ENCODE measurements at regions not wholly inside any gene's neighbourhood (a gene's known extent, or its start where the extent isn't known, plus 50 kb on each side); places are given as distances from the start of the nearest gene placed in this dataset.
"Not testable (repeated sequence)": the region's sequence is repeated elsewhere in the genome, so short reads cannot be mapped to it uniquely, and the experiment has no call there.

- no peak for DNase-seq
Observed at GRCh38 chr7:109834851-109835250, 1256.1 kb upstream of the LRRN3 start.

GRCh38 chr7:109835577-109835976 is 1255.3 kb upstream of the LRRN3 start:
- DNase-seq, result no peak

- DNase-seq, result no peak
Observed at GRCh38 chr7:109836016-109836415, 1254.9 kb upstream of the LRRN3 start.

GRCh38 chr7:109842386-109842785 is 1248.5 kb upstream of the LRRN3 start:
- DNase-seq, result no peak

DNA sequence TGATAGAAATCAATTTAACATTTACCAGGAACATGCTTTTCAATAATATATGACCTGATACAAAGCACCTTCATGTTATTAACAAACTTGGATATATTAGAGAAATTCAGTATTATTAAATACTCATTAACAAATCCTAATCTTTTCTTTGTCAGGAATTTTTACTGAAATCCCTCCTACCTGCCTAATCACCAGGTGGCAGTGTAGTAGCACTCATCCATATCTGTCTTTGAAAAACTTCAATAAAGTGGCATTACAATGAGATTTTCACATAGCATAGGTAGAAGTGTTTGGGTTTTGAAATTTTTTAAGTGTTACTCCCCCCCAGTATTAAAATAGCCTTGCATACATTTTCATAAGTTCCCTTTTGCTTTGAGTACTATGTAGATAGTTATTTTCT is 1246.6 kb upstream of the LRRN3 start:
- DNase-seq, result no peak

- no peak for DNase-seq
Observed at GRCh38 chr7:109864230-109864629, 1226.7 kb upstream of the LRRN3 start.

- DNase-seq, result no peak
Observed at GRCh38 chr7:109868215-109868860, 1222.6 kb upstream of the LRRN3 start.

GRCh38 chr7:109873296-109873695 is 1217.6 kb upstream of the LRRN3 start:
- no peak for DNase-seq

GRCh38 chr7:109879287-109879828 is 1211.6 kb upstream of the LRRN3 start:
- no peak for DNase-seq

DNA sequence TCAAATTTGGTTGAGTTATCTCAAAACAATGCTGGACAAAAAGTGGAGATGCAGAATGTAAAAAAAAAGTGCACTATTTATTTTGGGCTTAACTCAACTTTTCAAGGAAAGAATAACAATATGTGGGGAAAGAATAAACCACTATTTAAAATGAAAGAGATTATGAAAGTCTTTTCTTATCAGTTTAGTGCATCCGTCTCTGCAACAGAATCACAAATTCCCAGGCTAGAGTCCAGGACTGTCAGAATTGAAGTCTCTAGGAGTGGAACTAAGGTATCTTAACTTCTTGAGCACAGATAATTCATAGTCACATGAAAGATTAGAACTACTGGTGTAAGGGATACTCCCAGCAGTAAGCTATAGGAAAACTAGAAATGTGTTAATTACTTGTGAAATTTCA is 1200.3 kb upstream of the LRRN3 start:
- no peak for DNase-seq

GRCh38 chr7:109893231-109893630 is 1197.7 kb upstream of the LRRN3 start:
- DNase-seq, result no peak

DNA sequence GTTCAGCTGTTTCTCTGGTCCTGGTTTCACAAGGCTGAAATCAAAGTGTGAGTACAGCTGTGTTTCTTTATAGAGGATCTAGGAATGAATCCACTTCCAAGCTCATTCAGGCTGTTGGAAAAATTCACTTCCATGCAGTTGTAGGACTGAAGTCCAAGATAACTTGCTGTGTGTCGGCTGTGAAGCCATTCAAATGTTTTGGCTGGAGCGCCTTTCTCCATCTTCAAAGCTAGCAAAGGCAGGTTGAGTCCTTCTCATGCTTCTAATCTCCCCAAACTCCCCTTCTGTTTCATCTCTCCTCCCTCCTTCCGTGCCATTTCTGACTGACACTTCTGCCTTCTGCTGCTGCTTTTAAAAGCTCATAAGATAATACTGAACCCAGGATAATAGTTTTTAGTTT is 1195.4 kb upstream of the LRRN3 start:
- DNase-seq, result no peak

DNA sequence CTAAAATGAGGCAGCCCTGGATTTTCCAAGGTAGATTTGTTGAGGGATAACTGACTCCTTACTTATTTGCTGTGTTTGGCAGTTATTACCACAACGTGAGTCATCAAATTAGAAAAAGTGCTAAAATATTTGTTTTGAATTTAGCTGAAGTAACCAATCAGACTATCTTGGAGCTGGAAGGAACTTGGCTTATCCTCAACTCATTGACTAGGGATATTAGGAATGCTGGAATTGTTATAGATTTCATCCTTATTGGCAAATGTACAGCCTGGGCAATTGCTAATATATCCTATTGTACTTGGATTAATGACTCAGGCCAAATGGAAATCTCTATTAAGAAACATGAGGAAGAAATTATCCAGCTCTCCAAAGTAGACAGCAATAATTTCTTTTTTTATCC is 1189.0 kb upstream of the LRRN3 start:
- DNase-seq, result no peak

DNA sequence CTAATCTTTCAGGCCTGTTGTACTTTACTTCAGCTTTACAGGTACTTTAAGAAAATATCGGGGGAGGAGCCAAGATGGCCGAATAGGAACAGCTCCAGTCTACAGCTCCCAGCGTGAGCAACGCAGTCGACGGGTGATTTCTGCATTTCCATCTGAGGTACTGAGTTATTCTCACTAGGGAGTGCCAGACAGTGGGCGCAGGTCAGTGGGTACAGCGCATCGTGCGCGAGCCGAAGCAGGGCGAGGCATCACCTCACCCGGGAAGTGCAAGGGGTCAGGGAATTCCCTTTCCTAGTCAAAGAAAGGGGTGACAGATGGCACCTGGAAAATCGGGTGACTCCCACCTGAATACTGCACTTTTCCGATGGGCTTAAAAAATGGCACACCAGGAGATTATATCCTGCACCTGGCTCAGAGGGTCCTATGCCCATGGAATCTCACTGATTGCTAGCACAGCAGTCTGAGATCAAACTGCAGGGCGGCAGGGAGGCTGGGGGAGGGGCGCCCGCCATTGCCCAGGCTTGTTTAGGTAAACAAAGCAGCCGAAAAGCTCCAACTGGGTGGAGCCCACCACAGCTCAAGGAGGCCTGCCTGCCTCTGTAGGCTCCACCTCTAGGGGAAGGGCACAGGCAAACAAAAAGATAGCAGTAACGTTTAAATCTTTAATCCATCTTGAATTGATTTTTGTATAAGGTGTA is 1185.4 kb upstream of the LRRN3 start:
- DNase-seq, result not testable (repeated sequence)

GRCh38 chr7:109915670-109916069 is 1175.3 kb upstream of the LRRN3 start:
- DNase-seq, result no peak

- DNase-seq, result no peak
Observed at GRCh38 chr7:109926738-109927137, 1164.2 kb upstream of the LRRN3 start.

DNA sequence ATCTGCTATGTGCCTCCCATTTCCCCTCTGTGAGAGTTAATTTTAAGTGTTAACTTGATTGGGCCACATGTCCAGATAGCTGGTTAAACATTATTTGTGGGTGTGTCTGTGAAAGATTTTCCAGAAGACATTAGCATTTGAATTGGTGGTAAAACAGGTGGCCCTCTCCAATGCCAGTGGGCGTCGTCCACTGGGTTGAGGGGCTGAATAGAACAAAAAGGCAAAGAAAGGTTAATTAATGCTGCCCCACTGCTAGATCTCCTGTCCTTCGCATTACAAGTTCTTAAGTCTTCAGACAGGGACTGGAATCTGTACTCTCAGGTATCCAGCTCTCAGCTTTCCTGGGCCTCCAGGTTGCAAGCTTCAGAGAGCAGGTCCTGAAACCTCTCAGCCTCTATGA is 1160.9 kb upstream of the LRRN3 start:
- no peak for DNase-seq

DNA sequence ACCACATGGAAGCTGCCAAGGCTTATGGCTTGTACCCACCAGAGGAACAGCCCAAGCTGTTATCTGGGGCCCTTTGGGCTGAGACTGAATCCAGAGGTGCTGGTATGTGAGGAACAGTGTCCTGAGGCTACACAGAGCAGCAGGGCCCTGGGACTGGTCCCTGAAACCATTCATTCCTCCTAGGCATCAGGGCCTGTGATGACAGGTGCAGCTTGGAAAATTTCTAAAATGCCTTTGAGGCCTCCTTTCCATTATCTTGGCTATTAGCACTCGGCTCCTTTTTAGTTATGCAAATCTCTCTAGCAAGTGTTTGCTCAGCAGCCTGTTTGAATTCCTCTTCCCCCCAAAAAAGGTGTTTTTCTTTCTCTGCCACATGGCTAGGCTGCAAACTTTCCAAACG is 1151.7 kb upstream of the LRRN3 start:
- DNase-seq, result no peak

GRCh38 chr7:109945820-109946518 is 1145.0 kb upstream of the LRRN3 start:
- DNase-seq, result no peak

DNA sequence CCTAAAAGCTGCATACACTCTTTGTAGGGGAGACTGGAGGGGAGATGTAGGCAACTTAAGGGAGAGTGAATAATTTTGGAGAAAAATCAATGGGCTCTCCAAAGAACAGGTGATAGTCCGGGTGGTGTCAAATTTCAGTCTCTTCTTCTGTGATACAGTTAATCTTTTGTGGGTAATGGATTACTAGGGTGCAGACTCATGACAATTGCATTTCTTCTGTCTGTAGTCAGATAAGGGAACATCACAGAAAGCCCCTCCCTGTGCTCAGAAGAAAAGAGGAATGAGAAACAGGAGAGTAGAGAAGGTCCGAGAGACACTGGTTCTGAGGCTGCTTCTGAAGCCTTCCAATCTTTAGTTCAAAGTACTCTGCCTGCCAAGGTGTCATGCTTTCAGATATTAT is 1140.7 kb upstream of the LRRN3 start:
- DNase-seq, result no peak

DNA sequence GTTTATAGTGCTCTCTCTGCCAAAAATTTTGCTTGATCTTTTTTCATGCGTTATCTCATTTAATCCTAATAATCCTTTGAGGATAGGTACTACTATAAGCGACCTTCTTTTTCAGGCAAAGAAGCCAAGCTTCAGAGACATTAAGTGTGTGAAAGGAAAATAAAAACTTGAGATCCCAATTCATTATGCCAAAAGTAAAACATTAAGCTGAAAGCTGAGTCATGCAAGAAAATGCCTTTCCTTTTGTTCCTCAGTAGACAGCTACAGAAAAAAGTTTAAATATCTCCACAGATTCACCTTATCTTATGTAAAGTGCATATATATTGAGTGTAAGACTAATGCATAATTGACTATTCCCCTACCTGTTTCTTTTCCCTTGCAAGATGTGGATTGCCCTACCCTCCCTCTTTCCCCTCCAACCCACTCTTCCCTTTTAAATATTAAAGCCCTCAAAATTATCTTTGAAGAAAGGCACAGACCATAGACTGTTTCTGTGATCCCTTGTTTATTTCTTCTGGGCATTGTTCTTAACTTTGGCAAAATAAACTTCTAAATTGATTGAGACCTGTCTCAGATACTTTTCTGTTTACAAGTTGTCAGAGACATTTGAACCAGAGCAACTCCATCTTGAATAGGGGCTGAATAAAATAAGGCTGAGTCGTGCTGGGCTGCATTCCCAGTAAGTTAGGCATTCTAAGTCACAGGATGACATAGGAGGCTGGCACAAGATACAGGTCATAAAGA is 1139.9 kb upstream of the LRRN3 start:
- no peak for DNase-seq

- no peak for DNase-seq
Observed at GRCh38 chr7:109951565-109951928, 1139.4 kb upstream of the LRRN3 start.

DNA sequence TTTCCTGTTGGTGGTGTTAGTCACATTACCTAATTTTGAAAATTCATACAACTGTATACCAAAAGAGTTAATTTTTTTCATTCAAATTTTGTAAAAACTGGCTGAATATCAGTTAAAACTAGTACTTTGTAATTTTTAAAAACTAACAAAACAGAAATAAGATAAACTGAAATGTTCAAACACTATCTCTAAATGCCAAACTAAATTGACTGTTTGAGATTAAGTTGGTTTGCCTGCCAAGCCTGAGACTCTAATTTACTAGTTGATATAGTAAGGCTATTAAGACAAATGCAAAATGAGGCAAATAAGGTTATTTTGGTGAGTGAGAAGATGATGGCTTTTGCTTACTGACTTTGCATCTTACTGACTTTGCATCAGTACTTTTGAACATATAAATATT is 1134.9 kb upstream of the LRRN3 start:
- no peak for DNase-seq
